ENCODE measurements at regions not wholly inside any gene's neighbourhood (a gene's known extent, or its start where the extent isn't known, plus 50 kb on each side); places are given as distances from the start of the nearest gene placed in this dataset.

DNA sequence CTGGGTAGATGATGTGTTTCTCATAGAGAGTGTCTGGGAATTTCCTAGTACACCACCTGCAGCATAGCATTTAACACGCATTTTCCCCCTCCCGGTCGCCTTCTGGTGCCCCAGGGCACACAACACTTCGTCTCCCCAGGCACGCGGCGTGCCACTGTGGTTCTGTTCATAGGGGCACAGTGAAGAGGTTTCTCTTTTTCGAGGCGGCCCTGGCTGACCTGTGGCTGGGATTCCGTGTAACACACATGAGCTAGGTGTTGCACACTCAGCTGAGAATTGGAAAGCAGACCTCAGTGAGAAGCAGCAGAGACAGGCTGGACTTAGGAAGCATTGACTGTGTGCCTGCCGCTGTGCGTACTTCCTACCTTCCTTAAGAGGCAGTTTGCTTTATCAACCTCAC is 214.3 kb upstream of the SHH start:
- TF ChIP-seq, protein P1, sequence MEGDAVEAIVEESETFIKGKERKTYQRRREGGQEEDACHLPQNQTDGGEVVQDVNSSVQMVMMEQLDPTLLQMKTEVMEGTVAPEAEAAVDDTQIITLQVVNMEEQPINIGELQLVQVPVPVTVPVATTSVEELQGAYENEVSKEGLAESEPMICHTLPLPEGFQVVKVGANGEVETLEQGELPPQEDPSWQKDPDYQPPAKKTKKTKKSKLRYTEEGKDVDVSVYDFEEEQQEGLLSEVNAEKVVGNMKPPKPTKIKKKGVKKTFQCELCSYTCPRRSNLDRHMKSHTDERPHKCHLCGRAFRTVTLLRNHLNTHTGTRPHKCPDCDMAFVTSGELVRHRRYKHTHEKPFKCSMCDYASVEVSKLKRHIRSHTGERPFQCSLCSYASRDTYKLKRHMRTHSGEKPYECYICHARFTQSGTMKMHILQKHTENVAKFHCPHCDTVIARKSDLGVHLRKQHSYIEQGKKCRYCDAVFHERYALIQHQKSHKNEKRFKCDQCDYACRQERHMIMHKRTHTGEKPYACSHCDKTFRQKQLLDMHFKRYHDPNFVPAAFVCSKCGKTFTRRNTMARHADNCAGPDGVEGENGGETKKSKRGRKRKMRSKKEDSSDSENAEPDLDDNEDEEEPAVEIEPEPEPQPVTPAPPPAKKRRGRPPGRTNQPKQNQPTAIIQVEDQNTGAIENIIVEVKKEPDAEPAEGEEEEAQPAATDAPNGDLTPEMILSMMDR (conservative IDR thresholded peaks at IDR 0.05 in 1 of 2, IDR thresholded peaks at IDR 0.05 in 1 of 2; ENCODE audit: low read depth in 1 of 2, low read length in 2 of 2) = no peak
- no peak for TF ChIP-seq EZH2 (IDR thresholded peaks at IDR 0.05; ENCODE audit: low read length, missing control alignments)
